Type B pancreatic cell (in vitro differentiated cells): ENCODE measurements at regions not wholly inside any gene's neighbourhood (a gene's known extent, or its start where the extent isn't known, plus 50 kb on each side); places are given as distances from the start of the nearest gene placed in this dataset.

Experiments used
- DNase-seq: peaks from one replicate; pipeline ENCODE4 v3.0.0; 2021; ENCODE audit warnings: mixed read lengths; ENCODE audit not compliant: unreplicated experiment; ENCODE audit errors: extremely low spot score
- H3K27ac Mint-ChIP-seq: 2 replicates; pipeline ENCODE4 v1.8.0; 2021; ENCODE audit warnings: mild to moderate bottlenecking, mixed read lengths
- H3K27me3 Mint-ChIP-seq: 2 replicates; pipeline ENCODE4 v1.8.0; 2021; ENCODE audit warnings: mixed read lengths
- H3K36me3 Mint-ChIP-seq: 2 replicates; pipeline ENCODE4 v1.8.0; 2021; ENCODE audit warnings: mixed read lengths
- H3K4me1 Mint-ChIP-seq: one replicate; pipeline ENCODE4 v1.8.0; 2021; ENCODE audit warnings: mixed read lengths; ENCODE audit not compliant: unreplicated experiment
- H3K4me3 Mint-ChIP-seq: 2 replicates; pipeline ENCODE4 v1.8.0; 2021; ENCODE audit warnings: mild to moderate bottlenecking, mixed read lengths
- H3K9me3 Mint-ChIP-seq: 2 replicates; pipeline ENCODE4 v1.8.0; 2021; ENCODE audit warnings: mixed read lengths
- CTCF ChIP-seq: fragments of 200-600 bp; sonication (generic); conservative IDR thresholded peaks from 2 replicates; pipeline ENCODE4 v1.5.0; 2021; ENCODE audit warnings: antibody characterized with exemption, mild to moderate bottlenecking

- no peaks in the 10 kb centered on the region for H3K9me3 Mint-ChIP-seq
- no peak overlapping the region for H3K4me3 Mint-ChIP-seq
- H3K27ac Mint-ChIP-seq, result no peak overlapping the region
- H3K4me1 Mint-ChIP-seq, result peaks cover 6% of the 10 kb centered on the region
- no peak for TF ChIP-seq CTCF
- H3K27me3 Mint-ChIP-seq, result no peaks in the 10 kb centered on the region
- DNase-seq, result no peak
- H3K36me3 Mint-ChIP-seq, result no peaks in the 10 kb centered on the region
Observed at GRCh38 chr16:60731329-60732050, 1304.7 kb downstream of the CDH8 start.

- Mint-ChIP-seq H3K27ac (no peak overlapping the region), H3K27me3 (no peaks in the 10 kb centered on the region), H3K4me1 (peaks cover 6% of the 10 kb centered on the region), H3K4me3 (no peak overlapping the region), H3K9me3 (no peaks in the 10 kb centered on the region), H3K36me3 (no peaks in the 10 kb centered on the region)
- TF ChIP-seq CTCF, result no peak
- DNase-seq, result no peak
Observed at GRCh38 chr16:60729051-60729450, 1307.2 kb downstream of the CDH8 start.

- H3K27ac Mint-ChIP-seq, result no peak overlapping the region
- H3K4me1 Mint-ChIP-seq, result peaks cover 6% of the 10 kb centered on the region
- DNase-seq, result no peak
- H3K36me3 Mint-ChIP-seq, result no peaks in the 10 kb centered on the region
- H3K27me3 Mint-ChIP-seq, result no peaks in the 10 kb centered on the region
- TF ChIP-seq CTCF, result no peak
- H3K9me3 Mint-ChIP-seq, result no peaks in the 10 kb centered on the region
- no peak overlapping the region for H3K4me3 Mint-ChIP-seq
Observed at GRCh38 chr16:60727851-60728250, 1308.4 kb downstream of the CDH8 start.

GRCh38 chr16:60720060-60720459 is 1316.2 kb downstream of the CDH8 start:
- no peak overlapping the region for H3K4me3 Mint-ChIP-seq
- no peaks in the 10 kb centered on the region for H3K36me3 Mint-ChIP-seq
- no peak for DNase-seq
- no peak overlapping the region for H3K27ac Mint-ChIP-seq
- H3K4me1 Mint-ChIP-seq, result no peaks in the 10 kb centered on the region
- H3K27me3 Mint-ChIP-seq, result no peaks in the 10 kb centered on the region
- TF ChIP-seq CTCF, result no peak
- H3K9me3 Mint-ChIP-seq, result peaks cover 4% of the 10 kb centered on the region

- no peak for DNase-seq
- Mint-ChIP-seq H3K27me3 (no peaks in the 10 kb centered on the region), H3K27ac (no peak overlapping the region), H3K4me1 (no peaks in the 10 kb centered on the region), H3K9me3 (peaks cover 4% of the 10 kb centered on the region), H3K36me3 (no peaks in the 10 kb centered on the region), H3K4me3 (no peak overlapping the region)
- TF ChIP-seq CTCF, result no peak
Observed at GRCh38 chr16:60717808-60718207, 1318.4 kb downstream of the CDH8 start.
